CD1c-positive myeloid dendritic cell (primary cell): ENCODE measurements at regions not wholly inside any gene's neighbourhood (a gene's known extent, or its start where the extent isn't known, plus 50 kb on each side); places are given as distances from the start of the nearest gene placed in this dataset.

Experiments
- DNase-seq: peaks from one replicate; pipeline ENCODE4 v3.0.0-alpha.2; 2016; ENCODE audit errors: extremely low spot score

DNA sequence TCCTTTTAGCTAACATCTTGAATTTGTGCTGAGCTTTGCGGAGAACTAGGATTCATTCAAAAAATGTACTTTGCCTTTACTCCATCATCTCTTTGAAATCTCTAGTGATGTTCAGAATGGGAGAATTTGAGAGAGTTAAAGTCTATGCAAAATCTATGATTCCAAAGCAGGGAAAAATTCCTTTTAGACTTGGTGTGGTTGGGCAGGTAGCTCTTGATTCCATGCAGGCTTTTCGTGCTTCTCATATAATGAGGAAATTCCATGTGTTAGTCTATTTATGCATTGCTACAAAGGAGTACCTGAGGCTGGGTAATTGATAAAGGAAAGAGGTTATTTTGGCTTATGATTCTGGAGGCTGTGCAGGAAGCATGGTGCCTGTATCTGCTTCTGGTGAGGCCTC is 258.9 kb upstream of the EPHA4 start:
- DNase-seq, result no peak

DNA sequence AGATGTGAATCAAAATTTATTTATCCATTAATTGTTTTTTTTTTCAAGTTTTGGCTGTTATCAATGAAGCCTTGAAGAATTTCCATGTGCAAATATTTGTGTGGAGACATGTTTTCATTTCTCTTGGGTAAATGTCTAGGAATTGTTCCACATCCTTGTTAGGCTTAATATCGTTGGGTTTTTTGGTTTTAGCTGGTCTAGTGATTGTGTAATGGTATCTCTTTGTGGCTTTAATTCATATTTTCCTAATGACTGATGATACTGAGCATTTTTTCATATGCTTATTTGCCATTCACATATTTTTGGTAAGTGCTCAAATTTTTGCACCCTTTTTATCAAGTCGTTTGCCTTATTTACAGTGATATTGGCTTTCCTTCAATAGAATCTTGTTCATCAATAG is 250.3 kb upstream of the EPHA4 start:
- DNase-seq, result no peak

DNA sequence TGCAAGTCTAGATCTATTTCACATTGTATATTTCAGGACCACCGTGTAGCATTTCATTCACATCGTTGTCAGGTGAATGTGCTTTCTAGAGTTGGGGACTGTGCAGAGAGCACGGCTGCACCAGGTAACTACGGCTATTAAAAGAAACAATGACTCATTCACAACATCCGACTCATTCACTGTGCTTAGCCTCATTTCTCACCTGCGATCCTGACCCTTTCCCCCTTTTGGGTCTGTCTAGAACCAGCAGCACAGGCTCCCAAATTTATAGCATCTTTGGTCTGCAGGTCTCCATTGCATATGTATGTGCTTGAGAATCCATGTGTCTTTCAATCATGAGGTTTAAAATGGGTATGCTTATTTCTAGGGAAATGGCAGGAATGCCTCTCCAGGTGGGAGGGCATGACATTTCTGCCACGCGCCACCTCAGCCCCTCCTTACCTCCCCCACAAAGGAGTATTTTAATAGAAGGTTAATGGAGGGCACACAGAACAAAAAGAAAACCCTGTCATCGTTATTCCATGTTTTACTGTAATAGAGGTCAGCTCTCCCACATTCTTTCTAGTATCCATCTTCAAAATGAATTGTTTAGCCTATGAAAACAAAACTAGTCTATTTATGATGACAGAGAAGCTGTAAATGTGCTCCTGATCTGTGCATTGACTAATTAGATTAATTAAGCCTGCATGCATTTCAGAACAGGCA is 246.7 kb upstream of the EPHA4 start:
- no peak for DNase-seq

DNA sequence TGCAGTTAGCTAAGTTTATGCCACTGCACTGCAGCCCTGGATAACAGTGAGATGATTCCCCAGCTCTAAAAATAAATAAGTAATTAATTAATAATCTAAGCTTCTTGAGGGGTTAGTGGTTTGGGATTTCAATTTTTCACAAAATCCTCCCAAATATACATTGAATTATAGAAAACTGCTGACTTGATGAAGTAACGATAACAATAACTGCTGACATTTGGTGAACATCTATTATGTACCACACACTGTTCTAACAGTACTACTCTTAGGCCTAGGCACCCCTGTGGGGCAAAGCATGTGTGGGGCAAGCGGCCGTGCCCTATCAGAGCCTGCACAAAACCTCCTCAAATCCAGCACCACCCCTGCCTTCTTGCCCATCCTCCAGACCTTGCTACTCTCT is 245.8 kb upstream of the EPHA4 start:
- DNase-seq, result no peak

DNA sequence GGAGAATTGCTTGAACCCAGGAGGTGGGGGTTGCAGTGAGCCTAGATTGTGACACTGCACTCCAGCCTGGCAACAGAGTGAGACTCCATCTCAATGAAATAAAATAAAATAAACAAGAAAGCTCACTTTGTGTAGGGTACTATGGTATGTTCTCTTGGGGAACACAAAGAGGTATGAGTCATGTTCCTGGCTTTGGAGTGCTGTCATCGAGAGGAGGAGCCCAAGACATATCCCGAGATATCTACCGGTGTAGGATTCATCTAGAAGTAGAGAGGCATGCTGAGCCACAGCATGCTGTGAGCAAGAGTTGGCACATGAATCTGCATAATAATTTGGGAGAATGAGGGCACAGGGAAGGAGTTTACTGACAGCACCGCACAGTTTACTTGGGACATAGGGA is 244.9 kb upstream of the EPHA4 start:
- DNase-seq, result no peak

DNA sequence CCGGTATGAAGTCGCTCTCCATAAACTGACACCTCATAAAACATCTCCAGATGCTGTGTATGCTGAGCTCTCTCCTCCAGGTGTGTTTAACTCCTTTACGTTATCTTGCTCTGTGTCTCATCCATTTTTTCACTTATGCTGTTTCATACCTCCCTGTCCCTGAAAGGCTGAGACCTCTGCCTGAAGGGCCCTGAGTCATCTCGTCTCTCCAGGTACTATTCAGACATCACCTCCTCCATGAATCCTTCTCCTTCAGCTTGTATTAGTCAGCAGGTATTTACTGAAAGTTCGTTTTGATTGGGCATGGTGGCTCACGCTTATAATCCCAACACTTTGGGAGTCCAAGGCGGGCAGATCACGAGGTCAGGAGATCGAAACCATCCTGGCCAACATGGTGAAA is 244.5 kb upstream of the EPHA4 start:
- DNase-seq, result no peak

DNA sequence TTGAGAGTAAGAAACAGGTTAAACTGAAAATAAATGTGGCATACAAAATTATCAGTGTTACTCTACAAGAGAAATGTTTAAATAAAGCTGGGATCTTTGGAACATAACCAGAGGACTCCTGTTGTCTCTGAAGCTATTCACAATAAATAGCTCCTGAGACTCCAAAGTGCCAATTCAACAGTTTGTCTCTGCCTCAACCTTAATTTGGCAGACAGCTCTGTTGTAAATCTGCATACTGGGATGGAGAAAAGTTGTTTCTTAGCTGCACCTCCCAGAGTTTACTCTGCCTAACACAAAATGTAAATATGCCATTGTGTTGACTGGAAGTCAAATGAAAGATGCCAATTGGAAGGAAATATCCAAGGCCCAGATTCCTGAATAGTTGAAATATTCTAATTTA is 238.5 kb upstream of the EPHA4 start:
- no peak for DNase-seq

DNA sequence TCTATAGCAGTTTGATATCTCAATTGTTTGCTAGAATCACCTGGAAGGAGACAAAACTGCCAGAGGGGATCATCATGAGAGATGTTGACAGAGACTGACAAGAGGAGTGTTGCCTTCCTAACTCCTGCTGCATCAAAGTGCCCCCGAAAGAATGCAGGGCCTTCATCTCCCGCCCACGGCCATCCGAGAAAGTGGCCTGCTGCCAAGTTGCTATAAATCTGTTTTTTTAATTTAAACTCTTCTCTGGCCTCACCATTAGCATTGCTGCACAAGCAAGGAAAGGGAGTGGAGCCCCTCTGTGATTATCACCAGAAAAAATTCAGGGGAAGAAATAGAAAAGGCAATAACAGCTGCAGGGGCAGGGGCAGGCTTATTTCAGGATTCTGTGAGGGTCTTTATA is 238.1 kb upstream of the EPHA4 start:
- DNase-seq, result no peak

DNA sequence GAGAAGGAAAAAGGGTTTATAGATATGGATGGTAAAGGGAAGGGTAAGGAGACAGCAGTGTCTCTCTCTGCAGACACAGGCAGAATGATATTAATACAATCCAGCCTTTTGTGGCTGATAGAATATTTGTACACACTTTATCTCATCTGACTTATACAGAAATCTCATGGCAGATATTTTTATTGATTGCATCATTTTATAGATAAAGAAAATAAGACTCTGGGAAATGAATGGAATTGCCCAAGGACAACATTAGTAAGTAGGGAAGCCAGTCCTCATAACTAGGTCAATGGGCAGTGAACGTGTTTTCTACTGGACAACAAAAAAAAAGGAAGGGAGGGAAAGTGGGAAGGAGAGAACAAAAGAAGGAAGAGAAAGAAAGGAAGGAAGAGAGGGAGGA is 236.4 kb upstream of the EPHA4 start:
- no peak for DNase-seq

DNA sequence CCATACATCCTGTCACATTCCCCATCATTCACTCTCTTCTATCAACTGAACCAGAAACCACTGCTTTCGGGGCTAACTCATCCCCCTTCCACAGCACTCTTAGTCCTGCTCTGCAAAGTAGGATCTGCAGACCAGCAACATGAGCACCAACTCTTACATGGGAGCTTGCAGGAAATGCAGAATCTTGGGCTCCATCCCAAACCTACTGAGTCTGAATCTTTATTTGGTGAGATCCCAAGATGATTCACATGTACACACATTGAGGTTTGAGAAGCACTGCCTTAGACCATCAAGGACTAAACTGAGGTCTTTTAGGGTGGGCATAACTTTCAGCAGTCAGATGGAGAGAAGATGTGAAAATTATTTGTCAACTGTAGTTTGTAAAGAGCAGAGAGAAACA is 235.6 kb upstream of the EPHA4 start:
- DNase-seq, result no peak

DNA sequence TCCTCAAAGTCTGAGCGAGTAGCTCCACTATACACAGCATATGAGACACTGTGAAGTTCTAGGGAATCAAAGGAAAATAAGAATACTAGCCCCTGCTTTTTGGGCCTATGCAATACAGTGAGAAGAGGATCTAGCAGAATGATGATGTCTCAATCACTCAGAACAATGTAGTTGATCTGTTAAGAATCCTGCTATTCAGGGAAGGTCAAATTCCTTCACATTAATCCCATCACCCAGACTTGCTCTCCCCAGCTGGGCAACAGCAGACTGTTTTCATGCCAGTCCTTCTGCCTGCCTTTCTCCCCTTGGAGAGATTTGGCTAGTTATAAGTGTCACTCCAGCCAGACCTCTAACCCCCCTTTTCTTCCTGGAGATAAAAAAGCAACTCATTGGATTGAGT is 230.0 kb upstream of the EPHA4 start:
- no peak for DNase-seq

DNA sequence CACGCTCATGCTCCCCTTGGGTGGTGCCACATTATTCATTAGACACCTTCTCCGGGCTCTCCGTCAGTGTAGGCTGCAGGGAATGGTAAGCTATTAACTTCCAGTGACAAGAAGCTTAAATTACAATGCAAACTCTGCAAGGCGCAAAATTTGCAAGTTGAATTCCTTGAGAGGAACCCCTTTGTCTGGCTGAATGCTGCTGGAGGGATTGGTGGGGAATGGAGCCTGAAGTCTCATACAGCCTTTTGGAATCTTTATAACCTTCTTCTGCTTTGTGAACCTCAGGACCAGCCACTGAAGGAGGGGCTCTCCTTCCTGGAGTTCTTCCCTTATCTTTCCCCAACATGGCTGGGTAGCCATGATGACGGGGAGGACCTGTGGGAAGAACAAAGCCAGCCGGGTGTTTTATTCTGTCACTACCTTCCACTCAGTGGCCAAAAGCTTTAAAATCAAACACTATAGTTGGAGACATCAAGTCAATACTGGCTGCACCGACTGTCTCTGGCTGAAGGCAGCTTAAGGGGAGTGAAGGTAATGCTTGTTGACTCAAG is 220.9 kb upstream of the EPHA4 start:
- no peak for DNase-seq

DNA sequence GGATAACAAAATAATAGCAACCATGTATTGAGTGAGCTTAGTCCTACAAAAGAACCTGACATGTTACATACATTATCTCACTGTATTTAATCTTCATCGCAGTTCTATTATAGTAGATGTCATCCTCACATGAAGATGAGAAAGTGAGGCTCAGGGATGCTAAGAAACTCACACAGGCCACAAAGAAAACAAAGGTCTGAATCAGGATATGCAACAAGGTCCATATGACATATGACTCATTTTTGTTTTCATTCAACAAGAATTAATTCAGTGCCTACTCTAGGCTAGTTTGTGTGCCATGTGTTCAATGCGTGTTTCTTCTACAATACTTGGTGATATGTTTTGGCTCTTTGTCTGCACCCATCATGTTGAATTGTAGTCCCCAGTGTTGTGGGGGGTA is 219.7 kb upstream of the EPHA4 start:
- no peak for DNase-seq

DNA sequence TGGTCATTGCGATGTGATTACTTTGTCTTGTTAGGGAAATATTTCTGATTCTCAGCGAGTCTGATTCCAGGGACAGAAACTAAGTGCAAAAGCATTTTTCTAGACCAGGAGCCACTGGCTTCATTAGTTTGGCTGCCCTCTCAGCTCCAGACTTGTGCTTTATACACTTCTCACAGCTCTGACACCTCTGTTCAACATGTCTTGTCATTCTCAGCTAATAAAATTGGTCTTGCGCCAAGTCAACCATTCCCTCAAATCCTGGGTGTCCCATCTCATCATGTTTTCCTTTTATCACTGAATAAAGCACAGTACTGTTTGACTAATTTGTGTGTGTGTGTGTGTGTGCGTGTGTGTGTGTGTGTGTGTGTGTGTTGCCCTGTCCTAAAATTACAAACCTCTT is 215.5 kb upstream of the EPHA4 start:
- DNase-seq, result no peak

DNA sequence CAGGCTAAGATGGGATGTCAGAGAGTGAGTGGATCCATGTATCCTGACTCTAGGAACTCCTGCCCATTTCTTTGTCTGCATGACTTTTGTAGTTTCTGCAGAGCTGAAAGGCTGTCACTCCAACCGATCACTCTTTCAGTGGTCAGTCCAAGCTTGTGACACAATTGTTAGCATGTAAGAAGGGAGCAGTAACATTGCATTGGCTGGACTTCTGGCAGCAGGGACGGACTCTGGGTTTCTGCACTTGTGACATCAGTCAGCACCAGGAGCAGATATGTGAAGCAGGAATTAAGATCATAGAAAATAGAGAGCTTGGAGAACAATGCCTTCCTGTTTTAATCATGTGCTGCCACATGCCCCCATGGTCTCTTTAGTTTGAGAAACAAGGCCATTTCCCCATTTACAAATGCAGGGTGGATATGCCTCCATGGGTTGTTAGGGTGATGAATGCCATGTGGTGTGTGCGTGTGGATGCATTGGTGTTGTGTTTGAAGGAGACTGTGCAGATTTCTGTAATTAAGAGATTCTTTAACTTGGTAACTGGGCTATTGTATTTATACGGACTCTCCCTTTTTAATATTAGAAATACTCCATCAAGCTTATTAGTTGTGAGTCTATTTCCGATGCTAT is 214.3 kb upstream of the EPHA4 start:
- DNase-seq, result no peak

DNA sequence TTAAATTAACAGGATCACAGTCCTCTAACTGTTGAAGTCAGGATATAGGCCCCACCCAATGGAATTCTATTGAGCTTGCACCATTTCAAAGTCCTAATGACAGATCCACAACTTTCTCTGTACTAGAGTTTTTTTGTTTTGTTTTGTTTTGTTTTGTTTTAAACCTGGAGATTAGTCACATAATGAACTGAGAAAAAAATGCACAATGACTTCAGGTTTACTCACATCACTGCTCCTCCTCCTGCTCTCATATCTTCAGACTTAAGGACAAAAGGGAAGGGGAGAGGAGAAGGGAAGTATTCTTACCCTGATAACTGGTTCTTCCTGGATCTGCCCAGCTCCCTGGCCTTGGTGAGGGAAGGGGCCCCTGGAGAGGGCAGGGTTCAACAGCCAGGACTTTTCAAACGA is 208.2 kb upstream of the EPHA4 start:
- DNase-seq, result no peak

DNA sequence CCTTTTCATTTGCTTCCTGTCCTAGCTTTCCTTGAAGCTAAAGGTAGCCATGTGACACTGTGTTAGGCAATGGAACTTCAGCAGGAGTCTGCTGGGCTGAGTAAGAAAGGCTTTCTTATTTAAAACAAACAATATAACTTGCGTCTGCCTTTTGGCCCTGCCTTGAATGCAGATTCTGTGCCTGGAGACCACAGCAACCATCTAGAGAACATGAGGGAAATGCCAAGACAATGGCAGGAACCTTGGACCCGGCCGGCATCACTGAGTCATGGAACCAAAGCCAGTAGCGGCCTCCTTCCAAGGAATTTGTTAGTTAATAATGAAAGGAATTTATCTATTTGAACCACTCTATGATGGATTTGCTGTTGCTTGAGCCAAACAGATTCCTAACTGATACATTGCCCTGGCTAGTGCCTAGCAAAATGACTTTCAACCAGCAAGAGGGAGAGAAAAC is 207.5 kb upstream of the EPHA4 start:
- no peak for DNase-seq

DNA sequence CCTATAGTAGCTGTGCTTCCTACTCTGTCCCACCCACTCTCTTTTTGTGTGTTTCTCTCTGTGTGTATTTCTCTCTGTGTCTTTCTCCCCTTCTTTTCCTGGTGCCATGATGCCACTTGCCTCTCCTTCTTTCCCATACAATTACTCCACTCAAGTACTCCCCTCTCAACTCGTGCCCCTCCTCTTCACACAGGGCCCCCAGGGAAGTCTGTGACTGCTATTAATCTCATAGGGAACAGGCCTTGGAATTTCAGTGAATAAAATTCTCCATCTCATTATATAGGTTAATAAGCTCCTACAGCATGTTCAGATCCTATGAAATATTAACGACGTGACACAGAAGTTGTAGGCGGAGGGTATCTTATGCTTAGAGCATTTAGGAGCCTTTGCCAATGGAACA is 205.9 kb upstream of the EPHA4 start:
- DNase-seq, result no peak

DNA sequence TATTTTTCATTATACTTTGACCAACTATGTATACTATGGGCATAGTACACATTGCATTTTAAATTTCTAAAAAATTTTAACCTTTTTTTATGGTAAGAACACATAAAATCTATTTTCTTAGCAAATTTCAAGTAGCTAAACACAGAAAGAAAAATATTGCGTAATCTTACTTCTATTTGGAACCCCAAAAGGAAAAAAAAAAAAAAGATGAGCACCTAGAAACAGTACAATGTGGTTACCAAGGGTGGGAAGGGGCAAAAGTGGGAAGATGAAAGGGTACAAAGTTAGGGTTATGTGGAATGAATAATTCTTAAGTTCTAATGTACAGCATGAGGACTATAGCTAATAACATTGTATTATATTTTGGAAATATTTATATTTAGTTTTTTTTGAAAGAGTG is 205.0 kb upstream of the EPHA4 start:
- DNase-seq, result no peak

DNA sequence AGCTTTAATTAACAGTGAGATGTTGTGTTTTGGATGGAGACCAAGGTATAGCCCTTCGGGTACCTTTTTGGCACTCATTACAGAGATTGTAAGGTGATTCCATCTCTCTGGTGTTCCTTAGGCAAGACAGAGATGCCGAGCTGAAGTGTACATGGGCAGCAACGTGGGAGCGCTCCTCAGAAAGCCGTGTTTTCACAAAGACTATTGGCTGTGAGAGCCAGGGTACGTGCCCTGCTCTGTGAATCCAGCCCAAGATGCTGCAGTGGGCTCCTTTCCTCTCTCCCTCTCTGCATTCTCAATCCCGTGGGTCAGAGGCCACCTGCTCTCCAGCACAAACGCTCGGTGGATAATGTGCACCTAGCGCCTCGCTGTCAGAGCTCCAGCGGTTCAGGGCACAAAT is 203.0 kb upstream of the EPHA4 start:
- DNase-seq, result no peak

DNA sequence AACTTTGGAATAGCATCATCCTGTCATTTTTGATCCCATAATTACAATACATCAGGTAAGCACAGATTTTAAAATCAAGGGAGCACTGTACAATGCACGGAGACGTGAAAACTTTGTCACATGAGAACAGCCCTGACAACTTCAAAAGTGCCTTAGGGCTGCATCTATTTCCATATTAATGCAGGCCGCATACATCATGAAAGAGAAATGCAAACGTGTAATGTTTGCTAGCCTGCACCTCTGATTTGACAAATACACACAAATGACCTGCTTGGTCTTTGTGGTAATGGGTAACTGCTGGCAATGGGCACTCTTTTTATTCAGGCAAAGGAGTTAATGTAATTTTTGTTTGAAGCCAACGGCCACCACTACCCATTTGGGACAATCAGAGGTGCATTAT is 202.0 kb upstream of the EPHA4 start:
- no peak for DNase-seq

DNA sequence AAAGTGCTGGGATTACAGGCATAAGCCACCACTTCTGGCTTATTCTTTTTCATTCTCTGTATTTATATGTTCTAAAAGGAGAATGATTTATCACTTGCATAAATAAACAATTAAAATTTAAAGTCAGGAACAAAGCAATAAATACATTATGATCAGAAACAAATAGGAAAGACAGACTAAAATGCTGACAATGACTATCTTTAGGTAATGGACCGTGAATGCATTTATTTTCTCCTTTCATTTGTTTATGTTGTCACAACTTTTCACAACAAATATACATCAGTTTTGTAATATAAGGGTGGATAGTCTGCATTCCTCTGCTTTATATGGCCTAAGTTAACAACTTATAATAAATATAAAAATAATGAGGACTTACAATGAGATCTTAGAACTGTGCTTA is 199.2 kb upstream of the EPHA4 start:
- DNase-seq, result no peak

DNA sequence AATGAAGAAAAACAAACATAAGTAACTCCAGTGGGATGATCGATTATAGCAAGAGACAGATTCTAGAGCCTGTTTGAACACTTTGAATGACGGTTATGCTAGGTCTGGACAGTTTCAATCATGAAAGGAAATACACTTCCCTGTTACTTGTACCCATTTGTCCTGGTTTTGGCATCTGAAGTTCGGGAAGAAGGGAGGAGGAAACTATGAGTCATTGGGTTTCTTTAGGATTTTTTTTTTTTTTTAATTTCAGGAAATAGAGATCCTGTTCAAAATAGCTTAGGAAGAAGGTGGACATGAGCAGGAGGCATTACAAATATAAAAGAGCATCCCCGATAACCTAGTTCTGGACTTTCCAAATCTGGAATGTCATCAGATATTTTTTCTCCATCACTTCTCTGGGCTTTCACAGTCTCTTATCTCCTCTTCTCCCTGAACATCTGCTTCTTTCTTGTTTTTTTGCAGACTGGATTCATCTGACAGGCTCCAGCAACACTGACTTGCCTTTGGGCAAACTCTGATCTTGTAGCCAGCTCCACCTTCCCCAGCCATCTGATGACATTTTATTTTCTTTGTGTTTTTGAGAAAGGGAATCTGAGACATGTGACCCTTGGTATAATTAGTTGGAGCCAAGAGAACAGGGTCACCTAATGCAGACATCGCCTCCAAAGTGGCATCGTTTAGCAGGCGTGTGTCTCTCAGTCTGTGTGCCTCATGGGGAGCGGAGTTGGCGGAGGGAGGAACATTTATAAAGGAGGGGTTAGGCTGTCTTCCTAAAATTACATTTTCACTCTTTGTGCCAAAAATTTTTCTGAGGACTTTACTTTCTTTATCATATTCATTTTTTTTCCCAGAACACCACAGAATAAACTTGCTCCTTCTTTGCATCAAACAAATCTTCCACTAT is 195.3 kb upstream of the EPHA4 start:
- no peak for DNase-seq
